GM12865 (cell line): ENCODE measurements at regions not wholly inside any gene's neighbourhood (a gene's known extent, or its start where the extent isn't known, plus 50 kb on each side); places are given as distances from the start of the nearest gene placed in this dataset.

ENCODE experiments used
- DNase-seq: peaks from one replicate; pipeline ENCODE4 v3.0.0; 2010; ENCODE audit warnings: low read depth
- H3K4me3 ChIP-seq: 2 replicates; pipeline ENCODE4 v1.5.1; 2011; ENCODE audit warnings: mild to moderate bottlenecking, low read depth, low read length, control low read depth
- TF ChIP-seq, protein P1 (sequence below): IDR thresholded peaks from 2 replicates; pipeline ENCODE4 v1.5.1; 2011; ENCODE audit warnings: low read length, control low read depth, low read depth, inconsistent platforms; ENCODE audit not compliant: insufficient read depth; ENCODE audit errors: missing control alignments

DNA sequence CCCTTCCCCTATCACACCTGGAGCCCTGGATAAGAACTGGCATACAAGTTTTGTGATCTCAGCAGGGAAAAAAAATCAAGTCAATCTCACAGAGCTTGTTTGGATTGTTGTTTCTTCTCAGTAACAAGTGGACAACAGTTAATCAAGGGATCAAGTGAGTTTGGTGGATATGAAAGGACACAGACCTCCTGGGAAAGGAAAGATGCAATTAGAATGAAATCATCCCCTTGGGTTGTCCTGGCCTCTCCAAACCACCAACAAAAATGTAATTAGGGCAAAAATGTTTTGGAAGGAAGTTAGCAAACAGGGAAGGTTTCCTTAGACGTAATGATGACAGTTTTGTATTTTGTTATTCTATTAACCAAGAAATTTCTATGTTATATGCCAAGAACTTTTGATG, 99.1 kb upstream of the PRDM1 start:
- no peak overlapping the region for H3K4me3 ChIP-seq
- DNase-seq: no peak
- TF ChIP-seq, protein P1, sequence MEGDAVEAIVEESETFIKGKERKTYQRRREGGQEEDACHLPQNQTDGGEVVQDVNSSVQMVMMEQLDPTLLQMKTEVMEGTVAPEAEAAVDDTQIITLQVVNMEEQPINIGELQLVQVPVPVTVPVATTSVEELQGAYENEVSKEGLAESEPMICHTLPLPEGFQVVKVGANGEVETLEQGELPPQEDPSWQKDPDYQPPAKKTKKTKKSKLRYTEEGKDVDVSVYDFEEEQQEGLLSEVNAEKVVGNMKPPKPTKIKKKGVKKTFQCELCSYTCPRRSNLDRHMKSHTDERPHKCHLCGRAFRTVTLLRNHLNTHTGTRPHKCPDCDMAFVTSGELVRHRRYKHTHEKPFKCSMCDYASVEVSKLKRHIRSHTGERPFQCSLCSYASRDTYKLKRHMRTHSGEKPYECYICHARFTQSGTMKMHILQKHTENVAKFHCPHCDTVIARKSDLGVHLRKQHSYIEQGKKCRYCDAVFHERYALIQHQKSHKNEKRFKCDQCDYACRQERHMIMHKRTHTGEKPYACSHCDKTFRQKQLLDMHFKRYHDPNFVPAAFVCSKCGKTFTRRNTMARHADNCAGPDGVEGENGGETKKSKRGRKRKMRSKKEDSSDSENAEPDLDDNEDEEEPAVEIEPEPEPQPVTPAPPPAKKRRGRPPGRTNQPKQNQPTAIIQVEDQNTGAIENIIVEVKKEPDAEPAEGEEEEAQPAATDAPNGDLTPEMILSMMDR: no peak

DNA sequence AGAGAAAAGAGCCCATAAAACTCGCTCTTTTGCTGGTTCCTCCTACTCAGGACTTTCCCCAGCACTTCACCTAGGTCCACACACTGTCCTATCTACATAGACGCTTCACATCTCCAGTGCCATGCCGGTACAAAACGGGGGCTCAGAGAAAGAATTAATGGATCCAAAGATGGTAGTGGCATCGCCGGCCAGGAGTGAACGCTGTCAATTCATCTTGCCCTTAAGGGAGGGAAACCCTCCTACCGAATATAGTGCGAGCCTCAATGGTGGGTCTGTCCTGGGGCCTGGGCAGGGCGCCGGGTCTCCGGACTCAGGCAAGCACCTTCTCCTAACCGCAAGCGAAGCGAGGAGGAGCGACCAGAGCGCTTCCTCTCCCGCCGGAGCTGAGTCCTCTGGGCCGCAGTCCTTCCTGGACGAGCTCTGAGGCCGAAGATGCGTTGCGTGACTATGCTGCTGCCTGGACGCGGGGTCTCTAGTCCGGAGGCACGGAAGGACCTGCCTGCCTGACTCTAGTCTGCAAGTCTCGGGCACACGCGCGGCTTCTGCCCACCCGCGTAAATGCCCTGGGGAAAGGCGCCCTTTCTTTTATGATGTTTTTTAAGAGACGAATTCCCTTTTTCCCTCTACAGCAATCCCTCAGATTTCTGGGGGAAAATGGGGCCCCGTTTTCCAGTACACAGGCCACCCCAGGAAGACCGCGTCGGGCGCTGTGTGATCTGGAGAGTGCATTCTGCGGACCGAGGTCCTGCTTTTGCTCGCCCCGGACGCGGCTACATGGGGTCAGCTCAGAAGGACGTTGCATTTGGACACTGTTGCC, 100.1 kb upstream of the PRDM1 start:
- H3K4me3 ChIP-seq: no peak overlapping the region
- DNase-seq: no peak
- TF ChIP-seq, protein P1: no peak

DNA sequence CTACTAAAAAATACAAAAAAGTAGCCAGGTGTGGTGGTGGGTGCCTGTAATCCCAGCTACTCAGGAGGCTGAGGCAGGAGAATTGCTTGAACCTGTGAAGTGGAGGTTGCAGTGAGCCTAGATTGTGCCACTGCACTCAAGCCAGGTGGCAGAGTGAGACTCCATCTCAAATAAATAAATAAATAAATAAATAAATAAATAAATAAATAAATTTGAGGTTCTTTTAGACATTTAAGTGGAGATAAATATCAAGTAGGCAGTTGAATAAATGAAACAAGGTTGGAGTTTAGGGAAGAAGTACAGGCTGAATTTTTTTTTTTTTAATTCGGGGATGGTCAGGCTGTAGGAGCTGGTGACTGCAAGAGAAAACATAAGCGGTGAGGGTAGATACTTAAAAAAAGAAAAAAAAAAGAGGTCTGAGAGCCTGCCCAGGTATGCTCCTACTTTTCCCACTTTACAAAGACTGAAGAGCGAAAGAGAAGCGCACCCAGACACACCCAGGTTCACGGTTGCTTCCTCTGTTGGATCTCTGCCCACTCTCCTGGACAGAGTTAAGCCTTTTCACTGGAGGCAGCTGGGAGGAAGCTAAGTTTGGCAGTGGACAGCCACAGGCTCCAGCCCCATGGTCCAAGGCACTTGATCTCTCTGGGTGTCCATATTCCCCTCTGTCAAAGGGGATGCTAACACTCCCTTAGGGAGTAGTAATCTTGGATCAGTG, 100.9 kb upstream of the PRDM1 start:
- TF ChIP-seq, protein P1: no peak
- DNase-seq: no peak
- no peak overlapping the region for H3K4me3 ChIP-seq

DNA sequence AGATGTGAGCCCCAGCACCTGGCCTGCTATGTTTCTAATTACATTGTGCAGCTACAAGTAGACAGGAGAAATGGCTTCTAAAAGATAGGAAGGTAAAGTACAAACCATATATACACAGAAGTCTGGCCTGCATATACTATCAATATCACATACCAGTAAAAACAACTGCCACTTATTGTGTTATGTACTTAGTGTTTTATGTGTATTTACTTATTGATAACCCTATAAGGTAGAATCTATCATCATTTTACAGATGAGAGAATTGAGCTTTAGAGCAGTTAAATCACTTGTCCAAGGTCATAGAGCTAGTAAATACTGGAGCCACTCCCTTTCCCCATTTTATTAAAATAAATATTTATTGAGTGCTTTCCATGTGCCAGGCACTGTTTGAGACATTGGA, 102.4 kb upstream of the PRDM1 start:
- no peak for DNase-seq

DNA sequence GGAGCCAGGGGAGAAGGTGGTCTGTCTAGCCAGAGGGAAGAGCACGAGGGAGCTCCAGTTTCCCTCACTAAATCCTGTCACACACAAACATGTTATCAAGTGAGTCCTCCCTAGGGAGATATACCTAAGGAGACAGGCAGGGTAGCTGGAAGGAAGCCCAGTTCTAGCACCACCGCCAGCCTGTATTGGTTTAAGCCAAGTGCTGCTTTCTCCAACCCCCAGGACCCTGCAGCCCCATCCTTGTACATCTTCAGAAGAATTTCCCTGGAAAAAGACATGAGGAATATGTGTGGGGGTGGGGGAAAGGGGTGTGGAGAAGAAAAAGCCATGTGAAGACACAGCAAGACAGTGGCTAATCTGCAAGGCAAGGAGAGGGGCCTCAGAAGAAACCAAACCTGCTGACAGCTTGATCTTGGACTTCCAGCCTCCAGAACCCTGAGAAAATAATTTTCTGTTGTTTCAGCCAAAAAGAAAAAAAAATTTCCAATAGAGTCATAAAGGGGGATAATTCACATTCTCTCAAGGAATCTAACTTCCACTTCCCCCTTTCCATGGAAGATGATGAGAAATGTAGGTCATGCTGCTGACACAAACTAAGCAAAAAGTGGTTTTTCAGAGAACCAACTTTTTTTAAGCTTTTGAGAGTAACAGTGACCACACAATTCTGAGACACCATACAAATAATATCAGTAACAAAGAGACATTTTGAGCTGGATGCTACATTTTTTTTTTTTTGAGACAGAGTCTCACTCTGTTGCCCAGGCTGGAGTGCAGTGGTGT, 103.2 kb upstream of the PRDM1 start:
- no peak overlapping the region for H3K4me3 ChIP-seq
- TF ChIP-seq, protein P1: no peak
- DNase-seq: no peak

More for the DNA sequence above, 102.4 kb upstream of the PRDM1 start:
- no peak overlapping the region for H3K4me3 ChIP-seq
- TF ChIP-seq, protein P1: no peak

DNA sequence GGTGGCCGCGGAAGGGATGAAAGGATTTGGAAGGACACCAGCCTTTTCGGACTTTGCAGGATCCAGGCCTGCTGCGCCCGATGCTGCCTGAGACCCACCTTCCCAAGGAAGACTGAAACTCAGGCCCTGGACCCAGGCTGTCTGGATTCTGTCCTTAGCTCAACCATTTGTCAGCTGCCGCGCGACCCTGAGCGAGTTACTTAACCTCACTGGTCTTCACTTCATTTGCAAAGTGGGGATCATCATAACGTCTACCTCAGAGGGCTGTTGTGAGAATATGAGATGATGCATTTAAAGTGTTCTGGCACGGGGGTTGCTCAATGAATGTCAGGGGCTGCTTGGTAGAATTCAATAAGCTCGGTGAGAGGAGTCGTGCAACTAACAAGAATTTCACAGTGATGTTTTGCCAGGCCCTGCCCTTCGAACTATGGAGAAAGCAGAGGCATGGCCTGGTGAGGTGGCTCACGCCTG, 104.2 kb upstream of the PRDM1 start:
- TF ChIP-seq, protein P1: no peak
- no peak for DNase-seq
- H3K4me3 ChIP-seq: no peak overlapping the region
